Posterior cingulate gyrus (tissue), 11 donors: ENCODE measurements at regions not wholly inside any gene's neighbourhood (a gene's known extent, or its start where the extent isn't known, plus 50 kb on each side); places are given as distances from the start of the nearest gene placed in this dataset.

Experiments
- DNase-seq, 10 donors: peaks; one replicate each; pipeline versions ENCODE4 v3.0.0 to v3.0.0-alpha.2; 2020 to 2021; ENCODE audit warnings: mixed read lengths in 3 of 10
- intact Hi-C: fragments of 100-400 bp; cut with DNase I; formaldehyde crosslinking; loops from one replicate; pipeline ENCODE4 v1.15.1; 2023

DNA sequence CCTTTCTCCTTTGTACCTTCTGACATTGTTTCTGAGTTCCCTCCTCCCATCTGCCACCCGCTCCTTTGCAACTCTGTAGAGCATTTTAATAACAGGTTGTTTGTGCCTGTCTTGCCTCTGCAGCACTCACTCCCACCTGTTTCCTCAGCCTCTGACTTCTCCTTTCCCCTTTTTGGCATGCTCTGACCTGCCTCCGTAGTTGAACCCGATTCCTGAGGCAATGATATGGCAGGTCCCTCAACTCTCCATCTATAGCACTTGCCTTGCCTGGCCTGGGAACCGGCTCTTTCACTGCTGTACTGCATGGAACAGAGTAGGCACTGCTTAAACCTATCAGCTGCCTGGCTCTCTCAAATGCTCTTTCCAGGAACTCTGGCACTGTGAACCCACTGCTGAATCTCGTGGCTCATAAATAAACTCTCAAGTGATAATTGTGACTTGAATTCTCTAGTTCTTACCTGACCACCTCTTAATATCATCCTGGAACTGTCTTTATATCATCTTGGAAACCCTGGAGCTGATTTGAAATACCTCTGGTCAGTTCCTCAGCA, 50.3 kb downstream of the UTRN start:
- DNase-seq: no peak
- intact Hi-C loops: no loop called here

- DNase-seq: no peak
- intact Hi-C loops: no loop called here
Measured at GRCh38 chr6:144335914-144336313, 50.8 kb downstream of the UTRN start.

- intact Hi-C loops: no loop called here
Measured at GRCh38 chr6:144336900-144337299, 51.8 kb downstream of the UTRN start.

DNA sequence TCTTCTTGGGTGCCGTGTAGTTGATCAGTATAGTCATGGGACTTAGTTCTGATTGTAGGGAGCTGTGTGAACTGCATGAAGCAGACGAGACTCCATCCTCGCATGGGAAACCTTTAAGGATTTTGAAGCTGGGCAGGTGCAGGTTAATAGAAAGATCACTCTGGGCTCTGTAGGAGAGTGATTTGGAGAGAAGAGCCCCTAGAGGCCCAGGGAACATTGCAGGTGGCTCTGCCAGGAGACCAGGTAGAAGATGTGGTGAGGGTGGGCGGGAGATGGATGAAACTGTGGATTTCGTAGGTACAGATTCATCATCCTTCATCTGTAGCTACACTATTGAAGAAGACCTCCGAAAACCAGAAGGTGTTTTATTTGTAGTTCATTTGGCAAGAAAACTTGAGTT, 53.3 kb downstream of the UTRN start:
- DNase-seq: no peak
- intact Hi-C loops: no loop called here

More at GRCh38 chr6:144336900-144337299, 51.8 kb downstream of the UTRN start:
- DNase-seq: no peak

DNA sequence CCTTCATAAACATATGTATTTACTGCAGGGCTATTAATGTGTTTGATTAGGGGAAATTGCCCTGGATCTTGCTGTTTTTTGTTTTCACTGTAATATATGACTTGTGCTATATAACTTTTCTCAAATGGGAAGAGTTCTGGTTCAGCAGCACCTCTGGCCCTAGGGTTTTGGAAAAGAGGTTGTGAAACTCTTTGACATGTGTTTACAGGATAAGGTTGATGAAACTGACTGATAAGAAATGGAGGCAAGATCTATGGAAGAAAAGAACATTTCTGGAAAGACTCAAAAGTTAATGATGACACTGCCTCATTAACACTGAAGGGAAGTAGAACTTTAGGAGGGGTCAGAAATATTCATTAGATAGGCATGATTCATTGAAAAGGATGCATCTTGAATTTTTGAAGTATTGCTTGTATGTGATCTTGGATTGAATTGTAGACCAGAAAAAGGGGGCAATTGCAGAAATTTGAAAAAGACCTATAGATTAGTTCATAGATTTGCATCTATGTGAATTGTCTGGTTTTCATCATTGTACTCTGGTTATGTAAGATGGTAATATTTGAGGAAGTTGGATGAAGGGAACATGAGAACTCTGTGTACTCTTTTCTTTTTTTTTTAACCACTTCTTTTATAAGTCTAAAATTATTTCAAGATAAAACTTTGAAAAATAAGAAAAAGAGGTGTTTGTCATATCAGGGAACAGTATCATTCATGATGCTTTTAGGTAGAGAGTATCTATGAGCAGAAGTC, 54.0 kb downstream of the UTRN start:
- no peak for DNase-seq
- intact Hi-C loops: no loop called here

- intact Hi-C loops: no loop called here
- no peak for DNase-seq
Measured at GRCh38 chr6:144339859-144340452, 54.8 kb downstream of the UTRN start.

DNA sequence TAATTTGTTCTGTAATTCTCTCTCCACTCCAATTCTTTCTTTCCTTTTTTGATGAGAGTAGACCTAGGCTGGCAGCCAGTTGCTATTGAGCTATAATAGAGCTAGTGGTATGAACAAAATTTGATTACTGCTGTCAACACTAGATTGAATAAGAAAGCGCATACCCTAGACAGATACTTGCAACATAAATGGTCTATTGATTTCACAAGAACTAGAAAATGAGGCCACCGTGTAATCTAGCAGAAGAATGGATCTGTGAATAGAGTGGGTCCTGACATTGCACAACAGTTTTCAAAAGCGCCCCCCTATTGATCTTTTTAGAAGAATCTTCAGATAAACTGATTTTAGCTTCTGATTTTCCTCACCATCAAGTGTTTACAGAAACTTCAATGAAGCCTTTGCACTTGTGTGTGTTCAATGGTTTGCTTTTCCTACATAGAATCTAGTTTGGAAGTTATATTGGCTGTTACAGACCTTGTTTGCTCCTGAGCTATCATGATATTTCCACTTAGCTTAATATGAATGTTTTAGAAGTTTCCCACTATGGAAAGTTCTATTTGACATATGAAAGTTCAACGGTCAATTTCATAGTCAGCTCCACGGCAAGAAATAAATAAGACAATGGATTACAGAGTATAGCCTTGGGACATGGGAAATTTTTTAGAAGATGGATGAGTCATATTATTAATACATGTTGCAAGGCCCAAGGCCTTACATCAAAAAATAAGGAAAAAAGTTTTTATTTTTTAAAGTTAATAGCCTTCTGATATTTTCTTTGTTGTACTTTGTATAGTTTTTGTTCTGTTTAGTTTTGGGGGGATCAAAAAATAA, 55.6 kb downstream of the UTRN start:
- intact Hi-C loops: no loop called here

DNA sequence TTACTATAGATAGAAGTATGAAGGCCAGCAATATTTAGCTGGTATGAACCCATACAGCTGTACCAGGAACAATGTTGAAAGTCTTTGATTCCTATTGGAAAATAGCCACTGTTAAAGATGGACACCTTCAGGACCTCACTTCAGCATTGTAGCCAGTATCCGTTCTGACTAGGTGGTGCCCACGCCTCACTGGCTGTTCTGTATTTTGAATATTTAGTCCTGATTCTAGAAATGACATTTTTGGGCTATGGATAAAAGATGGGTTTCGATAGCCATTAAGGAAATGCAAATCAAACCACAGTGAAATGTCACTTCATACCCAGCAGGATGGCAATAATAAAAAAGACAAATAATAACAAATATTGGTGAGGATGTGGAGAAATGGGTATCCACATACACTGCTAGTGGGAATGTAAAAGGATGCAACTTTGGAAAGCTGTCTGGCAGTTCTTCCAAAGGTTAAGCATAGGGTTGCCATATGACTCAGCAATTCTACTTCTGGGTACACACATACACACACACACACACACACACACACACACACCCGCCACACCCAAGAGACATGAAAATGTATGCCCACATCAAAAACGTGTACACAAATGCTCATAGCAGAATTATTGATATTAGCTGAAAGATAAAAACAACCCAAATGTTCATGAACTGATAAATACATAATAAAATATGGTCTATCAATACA, 56.8 kb downstream of the UTRN start:
- intact Hi-C loops: no loop called here
- no peak for DNase-seq

More for the DNA sequence above, 55.6 kb downstream of the UTRN start:
- no peak for DNase-seq

GRCh38 chr6:144343701-144344428, 58.7 kb downstream of the UTRN start:
- no peak for DNase-seq

GRCh38 chr6:144344646-144345045, 59.5 kb downstream of the UTRN start:
- intact Hi-C loops: no loop called here
- DNase-seq: no peak

More at GRCh38 chr6:144343701-144344428, 58.7 kb downstream of the UTRN start:
- intact Hi-C loops: no loop called here

- intact Hi-C loops: no loop called here
- DNase-seq: no peak
Measured at GRCh38 chr6:144345451-144345850, 60.3 kb downstream of the UTRN start.

DNA sequence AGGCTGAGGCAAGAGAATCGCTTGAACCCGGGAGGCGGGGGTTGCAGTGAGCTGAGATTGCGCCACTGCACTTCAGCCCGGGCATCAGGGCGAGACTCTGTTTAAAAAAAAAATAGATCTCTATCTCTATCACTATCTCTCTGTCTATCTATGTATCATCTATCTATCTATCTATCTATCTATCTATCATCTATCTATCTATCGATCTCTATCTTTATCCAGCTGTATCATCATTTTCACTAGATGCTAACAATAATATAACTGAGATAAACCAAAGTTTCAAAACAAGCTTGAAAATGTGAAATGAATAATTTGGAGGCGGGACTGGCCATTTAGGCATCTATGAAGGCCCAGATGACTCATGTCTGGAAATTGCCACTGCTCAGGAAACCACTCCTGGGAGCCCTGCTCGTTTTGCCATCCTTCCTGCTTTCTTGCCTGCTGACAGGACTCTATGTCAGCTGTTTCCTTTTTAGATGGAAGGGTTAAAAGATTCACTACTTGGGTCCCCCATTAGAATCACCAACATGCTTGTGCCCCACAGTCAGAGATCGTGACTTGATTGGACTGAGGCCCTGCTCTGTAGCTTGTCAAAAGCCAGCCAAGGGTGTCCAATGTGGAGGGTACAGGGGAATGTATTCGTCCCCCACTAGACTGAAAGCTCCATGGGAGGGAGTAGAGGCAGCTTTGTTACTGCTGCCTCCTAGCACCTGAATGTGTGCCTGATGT, 61.7 kb downstream of the UTRN start:
- DNase-seq: no peak
- intact Hi-C loops: no loop called here

- no peak for DNase-seq
- intact Hi-C loops: no loop called here
Measured at GRCh38 chr6:144347448-144347759, 62.3 kb downstream of the UTRN start.

GRCh38 chr6:144347933-144348332, 62.8 kb downstream of the UTRN start:
- DNase-seq: no peak
- intact Hi-C loops: no loop called here

DNA sequence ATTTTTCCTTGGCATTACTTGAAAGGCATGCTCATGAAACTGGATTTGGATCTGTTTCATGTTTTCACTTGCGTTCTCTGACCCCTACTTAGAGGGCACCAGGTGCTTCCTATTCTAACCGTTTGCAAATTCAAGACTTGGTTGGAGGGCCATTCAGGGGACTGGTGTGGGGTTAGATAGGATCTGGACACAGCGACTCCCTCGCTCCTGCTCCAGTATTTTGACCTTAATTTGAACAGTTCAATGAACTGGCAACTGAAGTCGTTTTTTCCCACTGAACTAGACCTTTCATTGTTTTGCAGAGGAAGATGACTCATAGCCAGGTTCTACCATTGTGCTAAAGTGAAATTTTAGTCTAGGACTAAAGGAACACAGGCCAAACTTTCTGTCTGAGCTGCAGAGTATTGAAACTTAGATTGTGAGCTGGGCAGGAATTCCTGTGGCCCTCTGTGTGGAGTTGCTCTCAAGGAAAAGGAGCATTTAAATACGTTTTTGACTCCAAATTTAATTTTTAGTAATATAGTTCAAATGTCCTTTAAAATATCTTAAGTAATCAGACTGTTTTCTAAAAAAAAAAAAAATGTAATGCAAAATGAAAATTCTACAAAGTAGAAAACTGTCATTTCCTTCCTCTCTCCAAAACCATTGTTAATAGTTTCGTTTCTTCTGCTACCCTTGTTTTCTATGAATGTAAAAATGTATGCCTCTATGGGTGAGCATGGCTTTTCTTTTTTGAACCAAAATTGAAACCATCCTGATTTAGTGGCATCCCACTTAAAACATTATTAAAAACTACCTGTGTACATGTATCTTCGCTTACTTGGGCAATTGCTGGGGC, 64.8 kb downstream of the UTRN start:
- intact Hi-C loops: no loop called here

GRCh38 chr6:144350528-144350880, 65.4 kb downstream of the UTRN start:
- intact Hi-C loops: no loop called here
- no peak for DNase-seq

More for the DNA sequence above, 64.8 kb downstream of the UTRN start:
- no peak for DNase-seq

- intact Hi-C loops: no loop called here
- no peak for DNase-seq
Measured at GRCh38 chr6:144351379-144352127, 66.4 kb downstream of the UTRN start.

DNA sequence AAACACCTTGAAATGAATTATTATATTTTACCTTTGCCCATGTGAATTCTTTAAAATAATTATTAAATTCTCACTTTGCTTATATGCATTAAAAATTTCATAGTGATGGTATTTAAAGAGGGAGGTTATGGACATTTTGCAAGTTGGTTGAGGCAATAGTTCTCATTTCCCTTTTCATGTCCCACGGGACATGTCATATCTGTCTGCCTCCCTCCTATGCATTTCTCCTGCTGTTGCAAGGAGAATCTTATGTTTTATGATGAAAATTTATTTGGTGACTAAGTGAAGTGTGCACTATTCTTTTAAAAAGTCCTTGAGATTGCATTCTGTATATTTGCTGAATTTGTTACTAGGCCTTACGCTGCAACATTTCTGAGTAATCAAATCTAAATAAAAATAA, 67.2 kb downstream of the UTRN start:
- intact Hi-C loops: no loop called here
- no peak for DNase-seq
